ENCODE measurements at regions not wholly inside any gene's neighbourhood (a gene's known extent, or its start where the extent isn't known, plus 50 kb on each side); places are given as distances from the start of the nearest gene placed in this dataset.

DNA sequence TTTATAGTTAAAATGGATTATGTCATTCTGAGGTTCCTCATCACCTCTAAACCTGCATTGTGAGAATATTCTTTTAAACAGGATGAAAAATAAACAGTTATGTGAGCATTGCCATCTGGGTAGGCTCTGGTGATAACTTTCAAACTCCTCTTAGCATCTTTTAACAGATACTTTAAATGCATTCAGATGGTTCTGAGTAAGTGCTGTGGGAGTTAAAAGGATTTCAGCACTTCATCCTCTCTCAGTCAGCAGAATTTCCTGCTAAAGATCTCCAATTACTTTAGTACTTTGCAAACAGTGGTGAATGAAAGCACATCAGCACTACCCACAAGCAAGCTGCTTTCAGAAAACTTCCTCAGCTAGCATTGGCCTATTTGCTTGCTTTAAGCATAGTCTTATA, 59.3 kb upstream of the TMTC1 start:
- Histone ChIP-seq H3K9me1 (ENCODE audit: insufficient read depth, low read length) (no peaks in the 10 kb centered on the region), H3K79me1 (ENCODE audit: low read depth in 1 of 2, low read length in 2 of 2) (no peaks in the 10 kb centered on the region), H3K4me1 (ENCODE audit: control insufficient read depth, insufficient read depth, low read length) (no peaks in the 10 kb centered on the region), H3K4ac (ENCODE audit: low read depth, low read length) (no peak overlapping the region), H4K20me1 (ENCODE audit: insufficient read depth, low read length) (no peaks in the 10 kb centered on the region), H2BK20ac (ENCODE audit: low read depth, low read length) (no peak overlapping the region), H2BK120ac (ENCODE audit: low read depth, low read length) (no peak overlapping the region), H2BK5ac (ENCODE audit: low read depth, low read length, poor library complexity, severe bottlenecking) (no peak overlapping the region), H3K4me2 (ENCODE audit: low read depth, low read length) (no peak overlapping the region), H4K91ac (ENCODE audit: insufficient read depth, low read depth, low read length) (no peak overlapping the region), H3K4me3 (ENCODE audit: insufficient read depth, low read depth, low read length) (no peak overlapping the region), H2AK9ac (replicated peaks; ENCODE audit: low read depth, low read length, poor library complexity) (no peak overlapping the region), H2BK15ac (ENCODE audit: low read depth, low read length) (no peak overlapping the region), H3K23ac (ENCODE audit: low read depth, low read length) (no peak overlapping the region), H3K9me3 (ENCODE audit: control insufficient read depth, insufficient read depth, low read length) (no peaks in the 10 kb centered on the region), H3K27ac (ENCODE audit: insufficient read depth, low read length) (no peak overlapping the region), H3K56ac (ENCODE audit: extremely low read depth, insufficient read depth, low read length) (no peak overlapping the region), H2AFZ (replicated peaks; ENCODE audit: low read length, poor library complexity) (no peak overlapping the region), H3K27me3 (ENCODE audit: control insufficient read depth, insufficient read depth, low read length) (no peaks in the 10 kb centered on the region), H4K5ac (ENCODE audit: low read depth, low read length) (no peak overlapping the region), H3K18ac (ENCODE audit: low read depth, low read length) (no peak overlapping the region), H2AK5ac (ENCODE audit: low read depth, low read length) (no peak overlapping the region), H3K36me3 (ENCODE audit: control insufficient read depth, insufficient read depth, low read length) (no peaks in the 10 kb centered on the region), H3K14ac (replicated peaks; ENCODE audit: low read depth, low read length) (no peak overlapping the region), H3K9ac (ENCODE audit: low read depth, low read length) (no peak overlapping the region), H4K8ac (ENCODE audit: low read depth in 2 of 2, low read length in 2 of 2) (no peak overlapping the region)
- intact Hi-C loops (cut with micrococcal nuclease) (no loop called here), dilution Hi-C loops (cut with HindIII; ENCODE audit: low sequenced_read_pairs, unreplicated experiment) (no loop called here), in situ Hi-C loops (cut with MboI; ENCODE audit: low sequenced_read_pairs) (no loop called here)
- TF ChIP-seq CHD1 (IDR thresholded peaks at IDR 0.05; ENCODE audit: low read depth, low read length) (no peak), NFE2L2 (IDR thresholded peaks at IDR 0.05; ENCODE audit: low read depth, low read length) (no peak), MAFK (IDR thresholded peaks at IDR 0.05; ENCODE audit: low read depth, low read length) (no peak), POLR2A (IDR thresholded peaks at IDR 0.05; ENCODE audit: low read depth, low read length) (no peak), SMC3 (IDR thresholded peaks at IDR 0.05; ENCODE audit: low read depth, low read length) (no peak), RCOR1 (IDR thresholded peaks at IDR 0.05; ENCODE audit: insufficient replicate concordance, low read length) (no peak), FOS (IDR thresholded peaks at IDR 0.05; ENCODE audit: low read depth, low read length) (no peak), RFX5 (IDR thresholded peaks at IDR 0.05; ENCODE audit: low read depth, low read length) (no peak), BHLHE40 (IDR thresholded peaks at IDR 0.05; ENCODE audit: low read depth, low read length) (no peak), MXI1 (IDR thresholded peaks at IDR 0.05; ENCODE audit: borderline replicate concordance, low read depth, low read length) (no peak), MAZ (IDR thresholded peaks at IDR 0.05; ENCODE audit: borderline replicate concordance, low read depth, low read length) (no peak), RAD21 (IDR thresholded peaks at IDR 0.05; ENCODE audit: low read length) (no peak)
- TF ChIP-seq, protein P1, sequence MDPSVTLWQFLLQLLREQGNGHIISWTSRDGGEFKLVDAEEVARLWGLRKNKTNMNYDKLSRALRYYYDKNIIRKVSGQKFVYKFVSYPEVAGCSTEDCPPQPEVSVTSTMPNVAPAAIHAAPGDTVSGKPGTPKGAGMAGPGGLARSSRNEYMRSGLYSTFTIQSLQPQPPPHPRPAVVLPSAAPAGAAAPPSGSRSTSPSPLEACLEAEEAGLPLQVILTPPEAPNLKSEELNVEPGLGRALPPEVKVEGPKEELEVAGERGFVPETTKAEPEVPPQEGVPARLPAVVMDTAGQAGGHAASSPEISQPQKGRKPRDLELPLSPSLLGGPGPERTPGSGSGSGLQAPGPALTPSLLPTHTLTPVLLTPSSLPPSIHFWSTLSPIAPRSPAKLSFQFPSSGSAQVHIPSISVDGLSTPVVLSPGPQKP (IDR thresholded peaks at IDR 0.05; ENCODE audit: borderline replicate concordance, low read depth, low read length) = no peak
- TF ChIP-seq, protein P2, sequence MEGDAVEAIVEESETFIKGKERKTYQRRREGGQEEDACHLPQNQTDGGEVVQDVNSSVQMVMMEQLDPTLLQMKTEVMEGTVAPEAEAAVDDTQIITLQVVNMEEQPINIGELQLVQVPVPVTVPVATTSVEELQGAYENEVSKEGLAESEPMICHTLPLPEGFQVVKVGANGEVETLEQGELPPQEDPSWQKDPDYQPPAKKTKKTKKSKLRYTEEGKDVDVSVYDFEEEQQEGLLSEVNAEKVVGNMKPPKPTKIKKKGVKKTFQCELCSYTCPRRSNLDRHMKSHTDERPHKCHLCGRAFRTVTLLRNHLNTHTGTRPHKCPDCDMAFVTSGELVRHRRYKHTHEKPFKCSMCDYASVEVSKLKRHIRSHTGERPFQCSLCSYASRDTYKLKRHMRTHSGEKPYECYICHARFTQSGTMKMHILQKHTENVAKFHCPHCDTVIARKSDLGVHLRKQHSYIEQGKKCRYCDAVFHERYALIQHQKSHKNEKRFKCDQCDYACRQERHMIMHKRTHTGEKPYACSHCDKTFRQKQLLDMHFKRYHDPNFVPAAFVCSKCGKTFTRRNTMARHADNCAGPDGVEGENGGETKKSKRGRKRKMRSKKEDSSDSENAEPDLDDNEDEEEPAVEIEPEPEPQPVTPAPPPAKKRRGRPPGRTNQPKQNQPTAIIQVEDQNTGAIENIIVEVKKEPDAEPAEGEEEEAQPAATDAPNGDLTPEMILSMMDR (conservative IDR thresholded peaks at IDR 0.05; ENCODE audit: low read depth, low read length) = no peak
- TF ChIP-seq, protein P3, sequence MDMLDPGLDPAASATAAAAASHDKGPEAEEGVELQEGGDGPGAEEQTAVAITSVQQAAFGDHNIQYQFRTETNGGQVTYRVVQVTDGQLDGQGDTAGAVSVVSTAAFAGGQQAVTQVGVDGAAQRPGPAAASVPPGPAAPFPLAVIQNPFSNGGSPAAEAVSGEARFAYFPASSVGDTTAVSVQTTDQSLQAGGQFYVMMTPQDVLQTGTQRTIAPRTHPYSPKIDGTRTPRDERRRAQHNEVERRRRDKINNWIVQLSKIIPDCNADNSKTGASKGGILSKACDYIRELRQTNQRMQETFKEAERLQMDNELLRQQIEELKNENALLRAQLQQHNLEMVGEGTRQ (IDR thresholded peaks at IDR 0.05; ENCODE audit: low read depth, low read length) = no peak
- BruUV-seq (replicated peaks) = no TSS peak
- ChIA-PET POLR2A (ENCODE audit: unreplicated experiment) (no interaction called here), CTCF (no interaction called here)
- no peak for DNase-seq
- ATAC-seq (ENCODE audit: low read depth) = no peak
